Neural progenitor cell (in vitro differentiated cells): ENCODE measurements at regions not wholly inside any gene's neighbourhood (a gene's known extent, or its start where the extent isn't known, plus 50 kb on each side); places are given as distances from the start of the nearest gene placed in this dataset.
A peak's percentile ranks its signal among the peaks of the same experiment; 100 is the strongest.

Experiments
- DNase-seq: peaks from one replicate; pipeline ENCODE4 v3.0.0-alpha.2; 2016; ENCODE audit warnings: low spot score
- H2AFZ ChIP-seq: fragments of 200-600 bp; sonication (generic); replicated peaks from 2 replicates; pipeline ENCODE4 v1.6.1; 2016; ENCODE audit warnings: antibody characterized with exemption
- H3F3A ChIP-seq: fragments of 200-600 bp; sonication (generic); 2 replicates; pipeline ENCODE4 v1.6.1; 2016; ENCODE audit warnings: antibody characterized with exemption, low read depth
- H3K27ac ChIP-seq: fragments of 200-600 bp; sonication (generic); 2 replicates; pipeline ENCODE4 v1.5.1; 2016; ENCODE audit warnings: mild to moderate bottlenecking
- H3K27me3 ChIP-seq: fragments of 200-600 bp; sonication (generic); 2 replicates; pipeline ENCODE4 v1.6.1; 2016; ENCODE audit warnings: mild to moderate bottlenecking, moderate library complexity
- H3K36me3 ChIP-seq: fragments of 200-600 bp; sonication (generic); 2 replicates; pipeline ENCODE4 v1.5.1; 2016
- H3K4me1 ChIP-seq: fragments of 200-600 bp; sonication (generic); 2 replicates; pipeline ENCODE4 v1.6.1; 2016; ENCODE audit warnings: mixed run types
- H3K4me2 ChIP-seq: fragments of 200-600 bp; sonication (generic); 2 replicates; pipeline ENCODE4 v1.6.1; 2016
- H3K4me3 ChIP-seq: fragments of 200-600 bp; sonication (generic); 2 replicates; pipeline ENCODE4 v1.5.1; 2016
- H3K79me2 ChIP-seq: fragments of 200-600 bp; sonication (generic); 2 replicates; pipeline ENCODE4 v1.6.1; 2016; ENCODE audit warnings: low read depth
- H3K9ac ChIP-seq: fragments of 200-600 bp; sonication (generic); 2 replicates; pipeline ENCODE4 v1.6.1; 2016
- H3K9me3 ChIP-seq: fragments of 200-600 bp; sonication (generic); 2 replicates; pipeline ENCODE4 v1.5.1; 2016; ENCODE audit warnings: low read depth
- H4K20me1 ChIP-seq: fragments of 200-600 bp; sonication (generic); 2 replicates; pipeline ENCODE4 v1.6.1; 2016; ENCODE audit warnings: low read depth
- H3K27ac Mint-ChIP-seq: 3 replicates; pipeline ENCODE4 v1.8.0; 2021; ENCODE audit warnings: mixed read lengths
- H3K27me3 Mint-ChIP-seq: 2 replicates; pipeline ENCODE4 v1.8.0; 2022; ENCODE audit warnings: low read depth, mild to moderate bottlenecking, inconsistent platforms, moderate library complexity, mixed read lengths; ENCODE audit not compliant: insufficient read depth
- H3K36me3 Mint-ChIP-seq: 3 replicates; pipeline ENCODE4 v1.8.0; 2021; ENCODE audit warnings: mixed read lengths
- H3K4me1 Mint-ChIP-seq: 3 replicates; pipeline ENCODE4 v1.8.0; 2021; ENCODE audit warnings: mixed read lengths
- H3K4me3 Mint-ChIP-seq: 3 replicates; pipeline ENCODE4 v1.8.0; 2021; ENCODE audit warnings: mild to moderate bottlenecking, moderate library complexity, mixed read lengths
- H3K9me3 Mint-ChIP-seq: 3 replicates; pipeline ENCODE4 v1.8.0; 2020; ENCODE audit warnings: mixed read lengths
- EZH2 ChIP-seq: fragments of 200-600 bp; sonication (generic); IDR thresholded peaks from 2 replicates; pipeline ENCODE4 v1.6.1; 2017; ENCODE audit warnings: antibody characterized with exemption, mild to moderate bottlenecking, moderate library complexity
- EZH2phosphoT487 ChIP-seq: fragments of 200-600 bp; sonication (generic); IDR thresholded peaks from 2 replicates; pipeline ENCODE4 v1.6.1; 2017; ENCODE audit warnings: antibody characterized with exemption
- TF ChIP-seq, protein P1 (sequence below): fragments of 200-600 bp; sonication (generic); IDR thresholded peaks from 2 replicates; pipeline ENCODE4 v1.5.1; 2017; ENCODE audit warnings: antibody characterized with exemption, mild to moderate bottlenecking

GRCh38 chr2:43057742-43058725 lies 168.4 kb downstream of the ZFP36L2 start:
- DNase-seq = peak; percentile 47
- peaks cover 39% of the 10 kb centered on the region for H3K4me1 Mint-ChIP-seq
- Histone ChIP-seq H3K79me2 (no peaks in the 10 kb centered on the region), H3F3A (peaks cover 20% of the 10 kb centered on the region), H3K4me3 (no peak overlapping the region), H3K9ac (peak overlapping the region; percentile 9), H2AFZ (no peak overlapping the region), H3K4me2 (peak overlapping the region; percentile 54), H3K27me3 (no peaks in the 10 kb centered on the region), H3K4me1 (peaks cover 34% of the 10 kb centered on the region), H3K9me3 (peaks cover 5% of the 10 kb centered on the region), H4K20me1 (no peaks in the 10 kb centered on the region), H3K36me3 (no peaks in the 10 kb centered on the region), H3K27ac (peak overlapping the region; percentile 67)
- peak overlapping the region; percentile 5 for H3K4me3 Mint-ChIP-seq
- TF ChIP-seq EZH2phosphoT487 = no peak
- TF ChIP-seq, protein P1, sequence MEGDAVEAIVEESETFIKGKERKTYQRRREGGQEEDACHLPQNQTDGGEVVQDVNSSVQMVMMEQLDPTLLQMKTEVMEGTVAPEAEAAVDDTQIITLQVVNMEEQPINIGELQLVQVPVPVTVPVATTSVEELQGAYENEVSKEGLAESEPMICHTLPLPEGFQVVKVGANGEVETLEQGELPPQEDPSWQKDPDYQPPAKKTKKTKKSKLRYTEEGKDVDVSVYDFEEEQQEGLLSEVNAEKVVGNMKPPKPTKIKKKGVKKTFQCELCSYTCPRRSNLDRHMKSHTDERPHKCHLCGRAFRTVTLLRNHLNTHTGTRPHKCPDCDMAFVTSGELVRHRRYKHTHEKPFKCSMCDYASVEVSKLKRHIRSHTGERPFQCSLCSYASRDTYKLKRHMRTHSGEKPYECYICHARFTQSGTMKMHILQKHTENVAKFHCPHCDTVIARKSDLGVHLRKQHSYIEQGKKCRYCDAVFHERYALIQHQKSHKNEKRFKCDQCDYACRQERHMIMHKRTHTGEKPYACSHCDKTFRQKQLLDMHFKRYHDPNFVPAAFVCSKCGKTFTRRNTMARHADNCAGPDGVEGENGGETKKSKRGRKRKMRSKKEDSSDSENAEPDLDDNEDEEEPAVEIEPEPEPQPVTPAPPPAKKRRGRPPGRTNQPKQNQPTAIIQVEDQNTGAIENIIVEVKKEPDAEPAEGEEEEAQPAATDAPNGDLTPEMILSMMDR = no peak
- TF ChIP-seq EZH2 = no peak
- H3K9me3 Mint-ChIP-seq = peaks cover 20% of the 10 kb centered on the region
- H3K27ac Mint-ChIP-seq = peak overlapping the region; percentile 70
- peaks cover 12% of the 10 kb centered on the region for H3K27me3 Mint-ChIP-seq
- peaks cover 4% of the 10 kb centered on the region for H3K36me3 Mint-ChIP-seq

GRCh38 chr2:43057026-43057741 lies 169.2 kb downstream of the ZFP36L2 start:
- H3K4me3 ChIP-seq = no peak overlapping the region
- TF ChIP-seq, protein P1 = no peak
- no peak for TF ChIP-seq EZH2
- TF ChIP-seq EZH2phosphoT487 = no peak
- H3K27ac Mint-ChIP-seq = peak overlapping the region; percentile 48
- H3K36me3 ChIP-seq = no peaks in the 10 kb centered on the region
- no peak overlapping the region for H3K9ac ChIP-seq
- no peak overlapping the region for H2AFZ ChIP-seq
- H3K4me1 Mint-ChIP-seq = peaks cover 41% of the 10 kb centered on the region
- no peak overlapping the region for H3K27ac ChIP-seq
- H3K4me1 ChIP-seq = peaks cover 34% of the 10 kb centered on the region
- no peaks in the 10 kb centered on the region for H3K27me3 ChIP-seq
- H3K4me3 Mint-ChIP-seq = no peak overlapping the region
- H3K36me3 Mint-ChIP-seq = peaks cover 4% of the 10 kb centered on the region
- no peak overlapping the region for H3K4me2 ChIP-seq
- H3F3A ChIP-seq = peaks cover 20% of the 10 kb centered on the region
- H3K9me3 ChIP-seq = peaks cover 4% of the 10 kb centered on the region
- peaks cover 12% of the 10 kb centered on the region for H3K27me3 Mint-ChIP-seq
- no peaks in the 10 kb centered on the region for H4K20me1 ChIP-seq
- DNase-seq = no peak
- H3K79me2 ChIP-seq = no peaks in the 10 kb centered on the region
- peaks cover 20% of the 10 kb centered on the region for H3K9me3 Mint-ChIP-seq

- no peak overlapping the region for H3K27ac ChIP-seq
- DNase-seq = no peak
- no peak for TF ChIP-seq EZH2phosphoT487
- TF ChIP-seq, protein P1 = no peak
- TF ChIP-seq EZH2 = no peak
- H2AFZ ChIP-seq = no peak overlapping the region
- H3K4me3 ChIP-seq = no peak overlapping the region
- no peaks in the 10 kb centered on the region for H3K27me3 ChIP-seq
- H3F3A ChIP-seq = peaks cover 20% of the 10 kb centered on the region
- Mint-ChIP-seq H3K4me3 (no peak overlapping the region), H3K36me3 (peaks cover 1% of the 10 kb centered on the region), H3K4me1 (peaks cover 41% of the 10 kb centered on the region), H3K27me3 (peaks cover 8% of the 10 kb centered on the region), H3K9me3 (peaks cover 10% of the 10 kb centered on the region), H3K27ac (peak overlapping the region; percentile 63)
- H4K20me1 ChIP-seq = no peaks in the 10 kb centered on the region
- no peak overlapping the region for H3K9ac ChIP-seq
- H3K4me2 ChIP-seq = no peak overlapping the region
- no peaks in the 10 kb centered on the region for H3K36me3 ChIP-seq
- H3K9me3 ChIP-seq = no peaks in the 10 kb centered on the region
- no peaks in the 10 kb centered on the region for H3K79me2 ChIP-seq
- H3K4me1 ChIP-seq = peaks cover 35% of the 10 kb centered on the region
Observed at GRCh38 chr2:43055985-43056384, 170.4 kb downstream of the ZFP36L2 start.
